K562 (cell line): ENCODE measurements at regions not wholly inside any gene's neighbourhood (a gene's known extent, or its start where the extent isn't known, plus 50 kb on each side); places are given as distances from the start of the nearest gene placed in this dataset.

Experiments used
- ARID1B ChIP-seq: fragments of 450-650 bp; IDR thresholded peaks from 2 replicates; pipeline ENCODE4 v1.6.1; 2016; ENCODE audit warnings: antibody characterized with exemption, mild to moderate bottlenecking, inconsistent platforms
- LCOR ChIP-seq: sonication (generic); formaldehyde crosslinking; IDR thresholded peaks from 2 replicates; pipeline ENCODE4 v1.8.0; 2022; ENCODE audit warnings: mild to moderate bottlenecking, missing genetic modification reagents
- NR2C2 ChIP-seq, 2 experiments: fragments of 200-800 bp in 1 of 2; sonication (Bioruptor generic) in 1 of 2; sonication (generic) in 1 of 2; formaldehyde crosslinking in 1 of 2; IDR thresholded peaks; 2 replicates each; pipeline versions ENCODE4 v1.6.1 to v1.8.0; 2016 to 2022; ENCODE audit warnings: mild to moderate bottlenecking in 1 of 2, missing compliant biosample characterization in 1 of 2, missing genetic modification characterization in 1 of 2, missing genetic modification reagents in 1 of 2
- TBP ChIP-seq: optimal IDR thresholded peaks from 2 replicates; pipeline ENCODE3; 2011; ENCODE audit warnings: low read depth, low read length, improper control_type of control experiment
- TSC22D4 ChIP-seq: fragments of 450-650 bp; IDR thresholded peaks from 2 replicates; pipeline ENCODE4 v1.6.1; 2016; ENCODE audit warnings: missing genetic modification characterization, missing biosample characterization, control low read depth
- ZMIZ1 ChIP-seq, 2 experiments: fragments of 150-350 bp in 1 of 2; IDR thresholded peaks; 2 replicates each; pipeline ENCODE4 v1.6.1; 2012 to 2016; ENCODE audit warnings: low read depth in 2 of 2, low read length in 2 of 2, mild to moderate bottlenecking in 1 of 2, moderate library complexity in 1 of 2
- TF ChIP-seq, protein P1 (sequence below): fragments of 450-650 bp; formaldehyde crosslinking; IDR thresholded peaks from 2 replicates; pipeline ENCODE4 v1.4.0; 2020; ENCODE audit warnings: mild to moderate bottlenecking, mixed read lengths

GRCh38 chr2:64867253-64867996, 121.8 kb upstream of the SLC1A4 start (continued):
- TF ChIP-seq ZMIZ1 (IDR thresholded peaks at IDR 0.05; ENCODE audit: low read depth in 2 of 2, low read length in 2 of 2): no peak
- peak; percentile 68 for TF ChIP-seq TBP
- no peak for TF ChIP-seq TSC22D4 (tag)
- no peak for TF ChIP-seq ARID1B
- TF ChIP-seq, protein P1, sequence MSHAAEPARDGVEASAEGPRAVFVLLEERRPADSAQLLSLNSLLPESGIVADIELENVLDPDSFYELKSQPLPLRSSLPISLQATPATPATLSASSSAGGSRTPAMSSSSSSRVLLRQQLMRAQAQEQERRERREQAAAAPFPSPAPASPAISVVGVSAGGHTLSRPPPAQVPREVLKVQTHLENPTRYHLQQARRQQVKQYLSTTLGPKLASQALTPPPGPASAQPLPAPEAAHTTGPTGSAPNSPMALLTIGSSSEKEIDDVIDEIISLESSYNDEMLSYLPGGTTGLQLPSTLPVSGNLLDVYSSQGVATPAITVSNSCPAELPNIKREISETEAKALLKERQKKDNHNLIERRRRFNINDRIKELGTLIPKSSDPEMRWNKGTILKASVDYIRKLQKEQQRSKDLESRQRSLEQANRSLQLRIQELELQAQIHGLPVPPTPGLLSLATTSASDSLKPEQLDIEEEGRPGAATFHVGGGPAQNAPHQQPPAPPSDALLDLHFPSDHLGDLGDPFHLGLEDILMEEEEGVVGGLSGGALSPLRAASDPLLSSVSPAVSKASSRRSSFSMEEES: no peak
- no peak for TF ChIP-seq LCOR (CRISPR knock-in tag)
- TF ChIP-seq NR2C2 (CRISPR knock-in tag; IDR thresholded peaks at IDR 0.05): no peak
- 0 out of 2 replicates have a peak, but pooled peaks have one; percentile 7 for TF ChIP-seq NR2C2 (tag; IDR thresholded peaks at IDR 0.05)
